ENCODE measurements at regions not wholly inside any gene's neighbourhood (a gene's known extent, or its start where the extent isn't known, plus 50 kb on each side); places are given as distances from the start of the nearest gene placed in this dataset.

DNA sequence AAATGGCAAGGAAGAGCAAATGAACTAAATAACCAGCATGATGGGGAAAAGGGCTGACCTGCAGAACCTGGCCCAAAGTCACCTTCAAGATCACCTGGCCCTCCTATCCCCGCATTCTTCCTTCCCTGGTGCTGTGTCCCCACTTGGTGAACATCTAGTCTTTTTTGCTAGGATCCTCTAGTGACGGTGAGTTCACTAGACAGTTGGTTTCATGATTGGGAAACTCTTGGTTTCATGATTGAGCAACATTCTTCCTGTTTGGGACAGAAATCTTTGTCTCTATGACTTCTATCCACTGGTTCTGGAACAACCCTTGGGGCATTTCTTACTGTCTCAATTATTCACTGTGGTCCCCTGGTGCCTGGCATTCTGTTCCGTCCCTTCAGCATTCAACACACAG, 50.2 kb upstream of the DAB2IP start:
- DNase-seq (ENCODE audit: low spot score): no peak

Data from hematopoietic multipotent progenitor cell treated with erythropoietin and hydrocortisone succinate and interleukin-3 and kit ligand, for 17 days (in vitro differentiated cells).